Tibial artery (tissue), 4 donors: ENCODE measurements at regions not wholly inside any gene's neighbourhood (a gene's known extent, or its start where the extent isn't known, plus 50 kb on each side); places are given as distances from the start of the nearest gene placed in this dataset.

ENCODE experiments used
- DNase-seq, 2 donors: peaks; one replicate each; pipeline ENCODE4 v3.0.0-alpha.2; 2019
- H3K27ac ChIP-seq, 2 donors: fragments of 200-600 bp; sonication (generic) in 1 of 2; 1 replicate in 1 of 2; 2 replicates in 1 of 2; pipeline ENCODE4 v1.5.1; 2018 to 2019; ENCODE audit warnings: mild to moderate bottlenecking in 1 of 2
- H3K27me3 ChIP-seq, 2 donors: fragments of 200-600 bp; sonication (generic) in 1 of 2; one replicate each; pipeline versions ENCODE4 v1.5.1 to v1.6.0; 2016 to 2019
- H3K36me3 ChIP-seq, 3 donors: fragments of 200-600 bp; sonication (generic) in 2 of 3; one replicate each; pipeline ENCODE4 v1.5.1; 2016 to 2019; ENCODE audit warnings: mild to moderate bottlenecking in 2 of 3
- H3K4me1 ChIP-seq, 4 donors: fragments of 200-600 bp; sonication (generic) in 2 of 4; 1 replicate in 3 of 4; 2 replicates in 1 of 4; pipeline ENCODE4 v1.5.1; 2016 to 2019
- H3K4me3 ChIP-seq, 2 donors: fragments of 200-600 bp; sonication (generic) in 1 of 2; 1 replicate in 1 of 2; 2 replicates in 1 of 2; pipeline ENCODE4 v1.5.1; 2018 to 2019; ENCODE audit warnings: mild to moderate bottlenecking in 2 of 2
- H3K9me3 ChIP-seq, 3 donors: fragments of 200-600 bp; sonication (generic) in 1 of 3; one replicate each; pipeline ENCODE4 v1.5.1; 2016 to 2019
- intact Hi-C: fragments of 100-400 bp; cut with DNase I; formaldehyde crosslinking; loops from one replicate; pipeline ENCODE4 v1.15.0; 2023; ENCODE audit warnings: low total_unique reads
- TF ChIP-seq, protein P1 (sequence below), 2 experiments: fragments of 200-600 bp in 1 of 2; fragments of 450-650 bp in 1 of 2; IDR thresholded peaks; one replicate each; pipeline ENCODE4 v1.5.1; 2017 to 2019; ENCODE audit warnings: antibody characterized with exemption in 2 of 2, mild to moderate bottlenecking in 1 of 2, moderate library complexity in 1 of 2

DNA sequence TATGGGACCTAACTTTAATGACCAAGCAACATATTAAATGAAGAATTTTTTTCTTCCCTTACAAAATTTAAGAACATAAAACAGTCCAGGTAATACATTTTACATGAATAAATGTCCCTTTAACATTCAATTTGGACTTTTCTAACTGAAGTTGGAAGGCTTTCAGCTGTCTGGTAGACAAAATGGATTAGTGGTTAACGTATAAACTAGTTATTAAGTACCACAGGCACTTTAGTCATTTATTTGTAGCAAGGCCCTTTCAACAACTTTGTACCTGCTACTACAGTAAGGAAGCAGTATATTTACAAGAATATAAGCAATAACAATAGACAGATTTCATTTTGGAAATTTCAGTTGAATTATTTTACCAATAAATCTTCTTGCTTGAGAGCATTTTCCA, 152.5 kb upstream of the TENT5D start:
- H3K4me3 ChIP-seq: no peak overlapping the region
- H3K27me3 ChIP-seq: no peaks in the 10 kb centered on the region
- no peak overlapping the region for H3K27ac ChIP-seq
- intact Hi-C loops: no loop called here
- no peaks in the 10 kb centered on the region for H3K9me3 ChIP-seq
- TF ChIP-seq, protein P1, sequence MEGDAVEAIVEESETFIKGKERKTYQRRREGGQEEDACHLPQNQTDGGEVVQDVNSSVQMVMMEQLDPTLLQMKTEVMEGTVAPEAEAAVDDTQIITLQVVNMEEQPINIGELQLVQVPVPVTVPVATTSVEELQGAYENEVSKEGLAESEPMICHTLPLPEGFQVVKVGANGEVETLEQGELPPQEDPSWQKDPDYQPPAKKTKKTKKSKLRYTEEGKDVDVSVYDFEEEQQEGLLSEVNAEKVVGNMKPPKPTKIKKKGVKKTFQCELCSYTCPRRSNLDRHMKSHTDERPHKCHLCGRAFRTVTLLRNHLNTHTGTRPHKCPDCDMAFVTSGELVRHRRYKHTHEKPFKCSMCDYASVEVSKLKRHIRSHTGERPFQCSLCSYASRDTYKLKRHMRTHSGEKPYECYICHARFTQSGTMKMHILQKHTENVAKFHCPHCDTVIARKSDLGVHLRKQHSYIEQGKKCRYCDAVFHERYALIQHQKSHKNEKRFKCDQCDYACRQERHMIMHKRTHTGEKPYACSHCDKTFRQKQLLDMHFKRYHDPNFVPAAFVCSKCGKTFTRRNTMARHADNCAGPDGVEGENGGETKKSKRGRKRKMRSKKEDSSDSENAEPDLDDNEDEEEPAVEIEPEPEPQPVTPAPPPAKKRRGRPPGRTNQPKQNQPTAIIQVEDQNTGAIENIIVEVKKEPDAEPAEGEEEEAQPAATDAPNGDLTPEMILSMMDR (IDR thresholded peaks at IDR 0.05): no peak
- DNase-seq: no peak
- H3K36me3 ChIP-seq: no peaks in the 10 kb centered on the region
- no peaks in the 10 kb centered on the region for H3K4me1 ChIP-seq

DNA sequence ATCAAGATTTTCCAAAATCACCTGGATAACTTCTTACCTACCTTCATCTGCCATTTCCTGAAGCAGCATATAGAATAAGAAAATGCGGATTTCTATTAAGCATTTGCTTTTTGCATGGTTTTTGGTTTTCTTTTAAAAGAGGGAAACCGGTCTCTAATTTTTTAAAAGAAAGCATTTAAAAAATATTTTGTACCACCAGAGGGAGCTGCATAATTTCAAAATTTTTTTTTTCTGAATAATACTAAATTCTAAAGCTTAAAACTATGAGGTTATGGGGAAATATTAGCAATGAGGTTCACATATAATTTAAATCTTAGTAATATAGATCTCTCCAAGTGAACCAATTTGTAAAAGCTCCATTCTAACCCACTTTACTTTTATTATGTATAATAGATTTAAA, 137.7 kb upstream of the TENT5D start:
- TF ChIP-seq, protein P1 (IDR thresholded peaks at IDR 0.05): no peak
- no peak for DNase-seq
- Histone ChIP-seq H3K9me3 (no peaks in the 10 kb centered on the region), H3K4me1 (no peaks in the 10 kb centered on the region), H3K27ac (no peak overlapping the region), H3K36me3 (no peaks in the 10 kb centered on the region), H3K4me3 (no peak overlapping the region), H3K27me3 (no peaks in the 10 kb centered on the region)
- intact Hi-C loops: no loop called here

DNA sequence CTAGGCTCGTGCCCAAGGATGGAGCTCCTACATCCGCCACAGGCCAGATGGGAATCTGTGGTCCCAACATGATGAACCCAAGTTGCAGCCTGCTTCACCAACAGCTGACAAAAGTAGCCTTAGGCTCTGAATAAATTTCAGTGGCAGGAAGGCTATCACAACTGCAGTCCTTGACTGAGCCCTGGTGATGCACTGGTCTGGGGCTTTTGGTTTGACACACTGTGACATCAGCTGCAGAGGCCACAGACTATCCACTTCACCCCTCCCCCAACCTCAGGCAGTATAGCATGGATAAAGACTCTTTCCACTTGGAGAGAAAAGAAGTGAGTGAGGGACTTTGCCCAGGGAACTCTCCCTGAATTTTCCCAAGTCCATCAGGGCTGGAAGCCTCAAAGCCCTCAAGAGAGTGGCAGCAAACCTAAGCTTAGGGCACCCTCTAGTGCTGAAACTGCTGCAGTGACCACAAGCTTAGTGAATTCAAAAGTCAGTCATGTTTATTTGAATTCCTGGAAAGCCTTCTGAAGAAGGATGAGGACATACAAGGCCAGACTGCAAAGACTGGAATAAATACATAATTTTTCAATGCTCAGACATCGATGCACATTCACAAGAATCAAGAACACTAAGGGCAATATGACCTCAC, 135.0 kb upstream of the TENT5D start:
- no peak for DNase-seq
- no peaks in the 10 kb centered on the region for H3K27me3 ChIP-seq
- TF ChIP-seq, protein P1 (IDR thresholded peaks at IDR 0.05): no peak
- intact Hi-C loops: no loop called here
- no peak overlapping the region for H3K27ac ChIP-seq
- no peaks in the 10 kb centered on the region for H3K4me1 ChIP-seq
- H3K4me3 ChIP-seq: no peak overlapping the region
- H3K36me3 ChIP-seq: no peaks in the 10 kb centered on the region
- H3K9me3 ChIP-seq: no peaks in the 10 kb centered on the region

DNA sequence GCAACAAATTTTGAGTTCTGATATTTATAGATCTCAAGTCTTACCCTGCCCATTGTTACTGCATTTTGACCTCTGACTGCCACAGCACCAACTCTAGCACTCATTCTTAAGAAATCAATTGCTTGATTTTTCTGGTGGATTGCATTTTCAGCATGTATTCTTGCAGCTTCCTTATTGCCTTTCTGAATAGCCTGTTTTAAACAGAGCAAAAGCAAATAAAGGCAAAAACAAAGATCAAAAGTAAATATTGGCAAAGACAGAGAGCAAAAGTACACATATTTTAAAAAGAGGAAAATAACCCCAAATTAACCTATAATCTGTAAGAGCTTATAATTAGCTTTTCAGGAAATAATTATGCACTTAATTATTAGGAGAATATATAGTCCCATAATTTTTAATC, 129.4 kb upstream of the TENT5D start:
- no peaks in the 10 kb centered on the region for H3K27me3 ChIP-seq
- TF ChIP-seq, protein P1 (IDR thresholded peaks at IDR 0.05): no peak
- H3K36me3 ChIP-seq: no peaks in the 10 kb centered on the region
- H3K9me3 ChIP-seq: no peaks in the 10 kb centered on the region
- H3K4me3 ChIP-seq: no peak overlapping the region
- DNase-seq: no peak
- H3K4me1 ChIP-seq: no peaks in the 10 kb centered on the region
- no peak overlapping the region for H3K27ac ChIP-seq
- intact Hi-C loops: no loop called here

DNA sequence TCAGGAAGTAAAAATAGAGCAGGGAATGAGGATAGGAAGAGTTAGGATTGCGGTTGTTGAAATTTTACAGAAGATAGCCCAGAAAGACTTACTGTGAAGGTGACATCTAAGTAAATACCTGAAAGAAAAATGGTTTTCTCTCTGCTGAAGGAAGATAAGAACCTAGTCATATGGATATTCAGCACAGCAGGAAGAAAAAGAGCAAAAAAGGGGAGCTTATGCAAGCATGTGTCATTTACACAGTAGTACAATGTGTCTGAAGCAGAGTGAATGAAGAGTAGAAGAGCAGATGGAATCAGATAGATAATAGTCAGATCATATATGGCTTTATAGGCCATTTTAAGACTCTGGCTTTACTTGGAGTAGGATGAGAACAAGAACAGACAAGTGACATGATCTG, 126.9 kb upstream of the TENT5D start:
- no peak for DNase-seq
- Histone ChIP-seq H3K4me1 (no peaks in the 10 kb centered on the region), H3K27ac (no peak overlapping the region), H3K36me3 (no peaks in the 10 kb centered on the region), H3K4me3 (no peak overlapping the region), H3K27me3 (no peaks in the 10 kb centered on the region), H3K9me3 (no peaks in the 10 kb centered on the region)
- TF ChIP-seq, protein P1 (IDR thresholded peaks at IDR 0.05): no peak
- intact Hi-C loops: no loop called here

DNA sequence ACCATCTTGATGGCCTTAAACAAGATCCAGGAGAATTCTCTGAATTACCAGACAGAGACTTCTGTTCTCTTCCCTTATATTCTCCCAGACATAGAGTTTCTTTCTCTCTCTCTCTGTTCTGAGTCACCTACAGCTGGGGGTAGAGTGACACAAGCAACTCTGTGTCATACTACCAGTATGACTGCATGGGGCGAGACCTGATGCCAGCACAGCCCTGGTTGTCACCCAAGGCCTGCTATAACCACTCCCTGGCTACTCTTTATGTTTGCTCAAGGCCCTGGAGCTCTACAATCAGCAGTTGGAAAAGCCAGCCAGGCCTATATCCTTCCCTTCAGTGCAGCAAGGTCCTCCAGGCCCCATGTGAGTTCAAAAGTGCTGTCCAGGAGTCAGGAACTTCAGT, 114.2 kb upstream of the TENT5D start:
- no peaks in the 10 kb centered on the region for H3K36me3 ChIP-seq
- no peak overlapping the region for H3K27ac ChIP-seq
- intact Hi-C loops: no loop called here
- no peaks in the 10 kb centered on the region for H3K9me3 ChIP-seq
- H3K27me3 ChIP-seq: no peaks in the 10 kb centered on the region
- H3K4me3 ChIP-seq: no peak overlapping the region
- DNase-seq: no peak
- TF ChIP-seq, protein P1 (IDR thresholded peaks at IDR 0.05): no peak
- no peaks in the 10 kb centered on the region for H3K4me1 ChIP-seq
